ENCODE measurements at regions not wholly inside any gene's neighbourhood (a gene's known extent, or its start where the extent isn't known, plus 50 kb on each side); places are given as distances from the start of the nearest gene placed in this dataset.

GRCh38 chr10:36425131-36425797 lies 700.1 kb upstream of the ANKRD30A start:
- no peaks in the 10 kb centered on the region for H4K20me1 ChIP-seq (ENCODE audit: insufficient read depth, low read length)
- peaks cover 2% of the 10 kb centered on the region; the same call in 1 of the 2 replicates for H3K9me3 ChIP-seq (ENCODE audit: control insufficient read depth, insufficient read depth, low read length)
- no peak overlapping the region for H2BK120ac ChIP-seq (ENCODE audit: low read depth, low read length)
- no peaks in the 10 kb centered on the region for H3K27me3 ChIP-seq (ENCODE audit: control insufficient read depth, insufficient read depth, low read length)
- no peak overlapping the region for H3K4ac ChIP-seq (ENCODE audit: low read depth, low read length)
- H2AK5ac ChIP-seq (ENCODE audit: low read depth, low read length): no peak overlapping the region
- dilution Hi-C loops (cut with HindIII; ENCODE audit: low sequenced_read_pairs, unreplicated experiment): no loop called here
- H3K9ac ChIP-seq (ENCODE audit: low read depth, low read length): no peak overlapping the region
- no peaks in the 10 kb centered on the region for H3K36me3 ChIP-seq (ENCODE audit: control insufficient read depth, insufficient read depth, low read length)
- no peak overlapping the region for H3K4me2 ChIP-seq (ENCODE audit: low read depth, low read length)
- no peak overlapping the region for H2AK9ac ChIP-seq (replicated peaks; ENCODE audit: low read depth, low read length, poor library complexity)
- H4K5ac ChIP-seq (ENCODE audit: low read depth, low read length): no peak overlapping the region
- no peak overlapping the region for H4K91ac ChIP-seq (ENCODE audit: insufficient read depth, low read depth, low read length)
- H2BK15ac ChIP-seq (ENCODE audit: low read depth, low read length): no peak overlapping the region
- POLR2A ChIA-PET (ENCODE audit: unreplicated experiment): no interaction called here
- H3K4me3 ChIP-seq (ENCODE audit: insufficient read depth, low read depth, low read length): no peak overlapping the region
- H3K9me1 ChIP-seq (ENCODE audit: insufficient read depth, low read length): no peaks in the 10 kb centered on the region
- in situ Hi-C loops (cut with MboI; ENCODE audit: low sequenced_read_pairs): no loop called here
- intact Hi-C loops (cut with micrococcal nuclease): no loop called here
- H4K8ac ChIP-seq (ENCODE audit: low read depth in 2 of 2, low read length in 2 of 2): no peak overlapping the region
- TF ChIP-seq CEBPB (IDR thresholded peaks at IDR 0.05; ENCODE audit: low read depth, low read length) (0 out of 2 replicates have a peak, but pooled peaks have one; percentile 17), MAFK (IDR thresholded peaks at IDR 0.05; ENCODE audit: low read depth, low read length) (peak; percentile 59), SMC3 (IDR thresholded peaks at IDR 0.05; ENCODE audit: low read depth, low read length) (no peak)
- H3K4me1 ChIP-seq (ENCODE audit: control insufficient read depth, insufficient read depth, low read length): no peaks in the 10 kb centered on the region
- H2BK20ac ChIP-seq (ENCODE audit: low read depth, low read length): no peak overlapping the region
- no peak overlapping the region for H3K56ac ChIP-seq (ENCODE audit: extremely low read depth, insufficient read depth, low read length)
- H3K14ac ChIP-seq (replicated peaks; ENCODE audit: low read depth, low read length): no peak overlapping the region
- no peak overlapping the region for H2BK5ac ChIP-seq (ENCODE audit: low read depth, low read length, poor library complexity, severe bottlenecking)
- no peak overlapping the region for H2AFZ ChIP-seq (replicated peaks; ENCODE audit: low read length, poor library complexity)
- ATAC-seq (ENCODE audit: low read depth) (peak; percentile 74), DNase-seq (no peak)
- H3K23ac ChIP-seq (ENCODE audit: low read depth, low read length): no peak overlapping the region
- CTCF ChIA-PET: no interaction called here
- no peak overlapping the region for H3K27ac ChIP-seq (ENCODE audit: insufficient read depth, low read length)
- no TSS peak for BruUV-seq (replicated peaks)
- no peaks in the 10 kb centered on the region for H3K79me1 ChIP-seq (ENCODE audit: low read depth in 1 of 2, low read length in 2 of 2)
- H3K18ac ChIP-seq (ENCODE audit: low read depth, low read length): no peak overlapping the region

All from IMR-90 (cell line).